ENCODE measurements at regions not wholly inside any gene's neighbourhood (a gene's known extent, or its start where the extent isn't known, plus 50 kb on each side); places are given as distances from the start of the nearest gene placed in this dataset.

GRCh38 chr5:23029290-23029689 is 176.1 kb upstream of the CDH12 start:
- TF ChIP-seq CTCF (IDR thresholded peaks at IDR 0.05) = no peak
- TF ChIP-seq, protein P1, sequence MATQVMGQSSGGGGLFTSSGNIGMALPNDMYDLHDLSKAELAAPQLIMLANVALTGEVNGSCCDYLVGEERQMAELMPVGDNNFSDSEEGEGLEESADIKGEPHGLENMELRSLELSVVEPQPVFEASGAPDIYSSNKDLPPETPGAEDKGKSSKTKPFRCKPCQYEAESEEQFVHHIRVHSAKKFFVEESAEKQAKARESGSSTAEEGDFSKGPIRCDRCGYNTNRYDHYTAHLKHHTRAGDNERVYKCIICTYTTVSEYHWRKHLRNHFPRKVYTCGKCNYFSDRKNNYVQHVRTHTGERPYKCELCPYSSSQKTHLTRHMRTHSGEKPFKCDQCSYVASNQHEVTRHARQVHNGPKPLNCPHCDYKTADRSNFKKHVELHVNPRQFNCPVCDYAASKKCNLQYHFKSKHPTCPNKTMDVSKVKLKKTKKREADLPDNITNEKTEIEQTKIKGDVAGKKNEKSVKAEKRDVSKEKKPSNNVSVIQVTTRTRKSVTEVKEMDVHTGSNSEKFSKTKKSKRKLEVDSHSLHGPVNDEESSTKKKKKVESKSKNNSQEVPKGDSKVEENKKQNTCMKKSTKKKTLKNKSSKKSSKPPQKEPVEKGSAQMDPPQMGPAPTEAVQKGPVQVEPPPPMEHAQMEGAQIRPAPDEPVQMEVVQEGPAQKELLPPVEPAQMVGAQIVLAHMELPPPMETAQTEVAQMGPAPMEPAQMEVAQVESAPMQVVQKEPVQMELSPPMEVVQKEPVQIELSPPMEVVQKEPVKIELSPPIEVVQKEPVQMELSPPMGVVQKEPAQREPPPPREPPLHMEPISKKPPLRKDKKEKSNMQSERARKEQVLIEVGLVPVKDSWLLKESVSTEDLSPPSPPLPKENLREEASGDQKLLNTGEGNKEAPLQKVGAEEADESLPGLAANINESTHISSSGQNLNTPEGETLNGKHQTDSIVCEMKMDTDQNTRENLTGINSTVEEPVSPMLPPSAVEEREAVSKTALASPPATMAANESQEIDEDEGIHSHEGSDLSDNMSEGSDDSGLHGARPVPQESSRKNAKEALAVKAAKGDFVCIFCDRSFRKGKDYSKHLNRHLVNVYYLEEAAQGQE (IDR thresholded peaks at IDR 0.05; ENCODE audit: insufficient read depth in 1 of 2, low read depth in 2 of 2, low read length in 1 of 2) = no peak
- no peak for TF ChIP-seq POLR2AphosphoS5 (IDR thresholded peaks at IDR 0.05; ENCODE audit: low read depth, low read length)
- TF ChIP-seq SIN3A (IDR thresholded peaks at IDR 0.05; ENCODE audit: borderline replicate concordance, insufficient read depth, low read depth, low read length) = no peak
- TF ChIP-seq TCF7L2 (IDR thresholded peaks at IDR 0.05; ENCODE audit: low read depth, low read length) = no peak
